HG02763 (cell line): ENCODE measurements at regions not wholly inside any gene's neighbourhood (a gene's known extent, or its start where the extent isn't known, plus 50 kb on each side); places are given as distances from the start of the nearest gene placed in this dataset.
A peak's percentile ranks its signal among the peaks of the same experiment; 100 is the strongest.

Experiments
- ATAC-seq: cut with Tn5 transposase; IDR thresholded peaks from one replicate; pipeline ENCODE4 v1.9.1; 2021; ENCODE audit warnings: mild to moderate bottlenecking, moderate library complexity; ENCODE audit not compliant: unreplicated experiment

DNA sequence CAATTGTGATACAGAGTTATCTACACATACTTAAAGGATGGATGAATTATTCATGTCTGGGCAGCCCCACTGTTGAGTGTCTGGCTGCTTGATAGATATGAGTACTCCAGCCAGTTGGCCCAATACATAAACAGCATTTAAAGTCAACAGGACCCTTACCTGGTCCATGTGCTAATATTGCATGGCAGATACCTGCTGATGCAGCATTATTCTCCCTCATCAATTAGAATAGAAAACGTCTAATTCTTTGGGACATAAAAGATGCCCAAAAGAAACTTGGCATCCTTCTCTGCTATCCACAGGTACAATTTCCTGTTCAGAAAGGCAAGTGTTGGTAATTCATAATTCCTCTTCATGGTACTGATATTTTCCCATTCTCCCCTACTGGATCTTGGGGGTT is 550.8 kb downstream of the TFAP2B start:
- ATAC-seq = no peak

DNA sequence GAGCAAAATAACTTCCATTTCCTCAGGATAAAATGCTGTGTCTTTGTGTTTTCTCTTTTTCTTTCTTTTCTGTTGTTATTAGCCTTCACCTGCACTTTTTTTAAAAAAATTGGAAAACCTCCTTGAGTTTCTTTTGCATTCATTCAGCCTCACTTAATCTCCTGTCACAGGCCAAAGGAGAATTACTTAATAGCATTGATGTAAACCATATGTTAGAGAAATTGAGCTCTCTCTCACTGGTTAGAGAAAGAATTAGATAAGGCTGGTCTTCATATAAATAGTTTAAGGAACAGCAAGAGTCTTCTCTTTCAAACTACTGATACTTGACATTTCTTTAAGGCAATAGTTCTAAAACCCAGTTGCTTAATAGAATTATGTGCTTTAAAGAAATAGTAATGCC is 564.2 kb downstream of the TFAP2B start:
- ATAC-seq = no peak

DNA sequence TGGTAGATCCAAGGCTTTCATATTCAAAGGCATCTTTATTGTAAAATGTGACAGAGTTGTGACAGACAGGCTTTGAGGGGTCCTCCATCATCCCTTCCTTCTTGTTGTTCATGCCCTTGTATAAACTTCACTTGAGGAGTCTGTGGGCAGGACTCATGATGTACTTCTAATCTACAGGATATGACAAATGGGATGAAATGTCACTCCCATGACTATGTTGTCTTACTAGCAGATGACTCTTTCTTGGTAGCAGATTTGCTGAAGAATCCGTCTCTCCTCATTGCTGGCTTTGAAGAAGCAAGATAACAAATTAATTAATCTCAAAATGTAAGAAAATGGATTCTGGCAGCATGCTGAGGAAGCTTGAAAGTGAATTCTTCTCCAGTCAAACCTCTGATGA is 566.1 kb downstream of the TFAP2B start:
- no peak for ATAC-seq

DNA sequence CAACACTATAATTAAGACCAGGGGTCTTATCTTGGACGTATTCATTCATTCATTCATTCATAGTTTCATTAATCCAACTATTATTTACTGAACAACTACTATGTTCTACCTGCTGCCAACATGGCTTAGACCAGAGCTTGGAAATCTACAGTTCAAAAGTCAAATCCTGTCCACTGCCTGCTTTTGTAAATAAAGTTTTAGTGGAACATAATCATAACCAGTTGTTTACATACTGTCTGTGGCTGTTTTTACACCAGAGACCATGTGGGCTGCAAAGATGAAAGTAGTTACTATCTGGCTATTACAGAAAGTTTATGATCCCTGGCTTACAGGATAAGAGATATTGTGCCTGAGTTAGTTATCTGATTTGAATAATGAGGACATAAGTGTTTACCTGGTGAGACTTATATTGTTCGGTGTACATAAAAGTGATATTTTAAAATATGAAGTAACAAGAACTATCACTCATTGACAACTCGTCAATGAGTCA is 567.7 kb downstream of the TFAP2B start:
- no peak for ATAC-seq

DNA sequence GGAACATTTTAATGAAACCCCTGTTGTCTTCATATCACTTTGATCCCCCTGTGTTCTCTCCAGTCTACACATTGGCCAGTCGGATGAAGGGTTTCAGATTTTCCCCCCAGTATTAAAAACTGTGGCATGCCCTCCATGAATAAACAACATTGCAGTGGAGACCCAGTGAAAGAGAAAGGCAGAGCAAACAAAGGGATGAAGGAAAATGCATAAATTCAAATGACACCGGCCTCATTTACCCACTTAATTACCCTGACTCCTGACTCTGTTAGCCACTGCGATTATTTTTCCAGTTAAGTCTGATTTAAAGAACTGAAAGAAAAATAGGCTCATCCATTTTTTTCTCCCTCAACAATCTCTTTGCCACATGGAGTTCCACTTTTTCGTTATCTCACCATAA is 569.2 kb downstream of the TFAP2B start:
- no peak for ATAC-seq

DNA sequence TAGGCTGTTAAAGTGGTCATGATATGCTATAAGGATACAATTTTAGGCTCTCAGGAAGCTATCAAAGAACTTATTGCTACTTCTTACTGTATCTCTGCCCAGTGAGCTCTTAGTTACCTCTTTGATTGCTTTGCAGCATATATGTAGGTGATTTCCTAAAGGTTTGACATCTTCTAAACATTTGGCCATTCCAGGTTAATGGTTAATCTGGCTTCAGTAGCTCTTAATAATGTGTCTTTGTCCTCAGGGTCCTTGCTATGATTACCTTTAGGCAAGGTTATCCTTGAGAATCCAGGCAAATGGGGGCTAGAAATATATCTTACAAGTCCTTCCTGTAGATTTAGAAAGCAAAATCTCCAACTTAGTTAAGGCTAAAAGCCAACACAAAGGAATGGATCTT is 575.4 kb downstream of the TFAP2B start:
- no peak for ATAC-seq

DNA sequence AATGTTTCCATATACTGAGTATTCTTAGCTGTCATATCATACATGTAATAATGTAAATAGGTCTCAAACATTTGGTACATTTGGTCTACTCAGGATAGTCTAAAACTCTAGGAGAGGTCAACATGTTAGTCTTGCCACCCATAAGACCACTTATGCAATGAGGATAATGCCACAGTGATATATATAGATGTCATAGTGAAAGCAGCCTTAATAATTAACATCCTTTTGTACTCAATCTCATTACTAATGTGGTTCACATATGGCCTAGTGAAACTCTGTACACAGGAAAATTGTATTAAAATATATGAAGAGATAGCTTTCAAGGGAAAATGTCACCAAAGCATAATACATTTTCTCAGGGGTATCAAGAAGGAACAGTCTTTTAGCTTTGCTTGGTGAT is 577.9 kb downstream of the TFAP2B start:
- peak; percentile 41 for ATAC-seq

DNA sequence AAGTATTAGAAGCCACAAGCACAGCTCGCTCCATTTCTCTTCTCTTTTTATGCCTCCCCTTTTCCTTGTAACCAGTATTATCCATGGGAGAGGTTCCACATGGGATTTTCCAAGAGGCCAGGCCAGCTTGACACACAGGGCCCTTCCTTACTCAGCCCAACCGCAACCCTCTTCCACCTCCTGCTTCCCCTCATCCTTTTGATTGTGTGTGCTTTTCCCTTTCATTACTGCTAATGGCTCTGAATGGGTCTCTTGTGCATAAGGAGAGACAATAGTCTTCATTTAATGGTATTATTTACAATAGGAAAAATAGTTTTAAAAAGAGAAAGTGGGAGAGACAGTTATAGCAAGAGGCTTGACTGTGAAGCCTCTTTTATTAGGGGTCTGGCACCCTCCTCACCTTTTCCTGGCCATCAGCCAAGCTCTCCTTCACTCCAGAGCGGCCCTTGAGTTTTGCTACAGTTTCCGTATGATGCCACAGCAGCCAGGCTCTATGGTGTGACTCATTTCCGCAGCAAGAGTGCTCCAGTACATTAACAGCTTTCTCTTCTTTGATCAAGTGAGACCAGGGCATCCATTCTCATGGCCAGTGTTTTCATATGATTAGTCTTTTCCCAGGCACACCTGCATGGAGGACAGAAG is 579.5 kb downstream of the TFAP2B start:
- ATAC-seq = peak; percentile 57

DNA sequence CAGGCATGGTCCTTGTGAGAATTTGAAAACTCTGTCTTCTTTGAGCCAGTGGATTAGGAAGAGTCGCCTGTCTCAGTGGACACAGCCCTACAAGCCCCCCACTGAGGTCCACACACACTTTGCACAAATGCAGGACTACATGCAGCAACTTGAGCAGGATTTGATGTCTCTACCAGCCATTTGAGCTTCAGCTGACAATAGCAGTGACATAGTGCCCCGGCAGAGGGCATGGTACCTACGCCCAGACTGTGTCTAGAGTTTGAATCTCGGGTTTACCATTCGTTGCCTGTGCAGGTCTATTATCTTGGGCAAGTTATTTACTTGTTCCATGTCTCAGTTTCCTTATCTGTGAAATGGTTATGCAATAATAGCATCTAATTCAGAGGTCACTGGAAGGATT is 580.1 kb downstream of the TFAP2B start:
- ATAC-seq = peak; percentile 30

DNA sequence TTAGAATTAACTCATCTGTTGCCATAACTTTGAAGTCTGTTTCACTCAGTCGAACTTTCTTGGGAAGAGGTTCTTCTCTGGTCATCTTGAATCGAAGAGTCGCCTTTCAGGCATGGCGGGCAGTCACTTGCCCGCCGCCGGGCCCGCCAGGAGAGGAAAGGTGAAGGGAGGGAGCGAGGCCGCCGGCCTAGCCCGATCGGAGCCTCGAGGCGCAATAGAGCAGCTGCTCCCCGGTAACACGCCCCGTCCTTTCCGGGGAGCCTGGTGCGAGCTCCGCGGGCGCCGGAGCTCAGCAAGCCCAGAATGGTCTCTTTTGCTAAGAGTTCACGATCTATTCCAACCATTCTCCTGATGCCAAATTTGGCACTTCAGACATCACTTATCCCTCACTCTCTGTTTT is 591.8 kb downstream of the TFAP2B start:
- ATAC-seq = no peak

DNA sequence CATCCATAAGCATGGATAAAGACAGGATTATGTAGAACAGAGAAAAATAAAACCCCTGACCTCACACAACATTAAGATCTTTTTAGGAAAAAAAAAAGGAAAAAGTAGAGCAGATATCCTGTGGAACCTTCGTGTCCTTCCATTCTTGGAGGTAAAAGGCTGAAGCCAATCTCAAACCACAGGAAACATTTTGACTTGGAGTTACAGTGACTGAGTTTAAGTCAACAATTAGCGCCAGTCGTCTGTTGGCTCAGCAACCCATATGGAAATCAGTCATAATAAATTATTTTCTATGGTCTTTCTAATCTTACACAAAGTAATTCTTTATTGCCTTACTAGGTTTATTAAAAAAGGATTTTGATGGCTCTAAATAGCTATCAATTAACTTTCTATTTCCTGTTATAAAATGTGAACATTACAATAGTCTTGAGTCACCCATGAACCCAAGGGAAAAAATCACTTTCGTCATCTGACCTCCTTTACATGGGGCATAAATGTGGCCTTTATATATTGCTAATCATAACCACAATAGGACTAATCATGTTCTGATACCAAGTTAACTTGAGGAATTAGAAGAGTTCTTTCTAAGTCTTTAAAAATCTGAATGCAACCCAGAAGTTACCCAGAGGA is 592.9 kb downstream of the TFAP2B start:
- ATAC-seq = no peak

DNA sequence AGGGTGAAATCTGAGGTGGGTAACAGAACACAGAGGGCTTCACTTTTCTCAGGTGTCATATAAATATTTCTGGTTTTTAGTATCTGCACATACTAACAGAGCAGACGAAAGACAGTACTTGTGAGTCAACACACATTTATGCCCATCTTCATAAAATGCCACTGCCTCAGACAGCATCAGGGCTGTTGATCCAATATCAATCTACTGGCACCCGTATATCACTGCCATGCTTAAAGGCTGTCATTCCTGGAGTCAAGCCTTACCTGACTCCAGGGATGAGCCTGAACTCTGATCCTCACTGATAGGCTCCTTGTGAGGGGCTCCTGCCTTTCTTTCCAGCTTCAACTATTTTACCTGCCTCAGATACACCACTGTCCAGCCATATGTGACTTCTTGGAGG is 595.7 kb downstream of the TFAP2B start:
- ATAC-seq = no peak

DNA sequence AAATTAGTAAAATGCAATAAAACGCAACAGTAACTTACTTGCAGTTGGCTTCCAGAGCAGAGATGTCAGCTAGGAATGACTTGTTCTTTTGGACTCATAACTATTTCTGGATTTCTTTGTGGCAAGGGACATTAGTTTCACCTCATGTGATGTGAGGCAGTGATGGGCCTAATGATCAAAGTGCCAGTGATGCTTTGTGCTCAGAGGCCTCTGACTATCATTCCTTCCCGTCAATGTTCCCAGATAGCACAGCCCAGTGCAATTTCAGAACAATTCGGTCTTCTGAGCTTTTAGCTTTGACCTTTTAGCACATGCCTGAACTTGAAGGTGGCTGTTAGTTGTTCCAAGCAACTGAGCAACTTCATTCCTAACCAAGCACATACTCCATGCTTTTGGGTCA is 596.8 kb downstream of the TFAP2B start:
- no peak for ATAC-seq

DNA sequence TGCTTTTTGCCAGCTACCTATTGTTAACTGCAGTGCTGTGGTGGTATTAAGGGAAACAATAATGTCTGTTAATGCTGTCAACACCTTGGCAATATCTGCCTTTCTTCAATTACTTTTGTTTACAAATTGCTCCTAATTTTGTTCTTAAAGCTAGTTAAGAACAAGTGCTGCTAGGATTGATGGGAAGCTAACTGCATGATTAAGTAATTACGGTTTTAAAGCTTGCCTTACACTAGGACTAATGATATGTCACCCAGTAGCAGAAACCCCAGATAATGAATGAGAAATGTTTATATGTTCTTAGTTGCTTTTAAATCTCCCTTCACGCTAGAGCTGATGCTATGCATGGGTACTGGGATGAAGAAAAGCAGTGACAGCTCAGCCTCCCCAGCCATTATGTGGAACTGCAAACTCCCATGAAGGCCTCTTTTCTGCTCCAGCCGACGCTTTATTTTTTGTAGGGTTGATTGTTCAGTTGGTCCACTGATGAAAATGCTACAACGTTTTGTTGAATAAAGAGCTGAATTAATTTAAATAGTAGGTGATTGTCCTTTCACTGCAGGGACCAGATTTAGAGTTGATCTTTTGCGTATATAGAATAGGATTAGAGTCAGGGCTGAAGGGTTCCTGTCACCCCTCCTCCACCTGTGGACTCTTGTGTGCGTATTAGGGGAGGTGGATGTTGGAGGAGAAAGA is 610.5 kb downstream of the TFAP2B start:
- ATAC-seq = no peak

DNA sequence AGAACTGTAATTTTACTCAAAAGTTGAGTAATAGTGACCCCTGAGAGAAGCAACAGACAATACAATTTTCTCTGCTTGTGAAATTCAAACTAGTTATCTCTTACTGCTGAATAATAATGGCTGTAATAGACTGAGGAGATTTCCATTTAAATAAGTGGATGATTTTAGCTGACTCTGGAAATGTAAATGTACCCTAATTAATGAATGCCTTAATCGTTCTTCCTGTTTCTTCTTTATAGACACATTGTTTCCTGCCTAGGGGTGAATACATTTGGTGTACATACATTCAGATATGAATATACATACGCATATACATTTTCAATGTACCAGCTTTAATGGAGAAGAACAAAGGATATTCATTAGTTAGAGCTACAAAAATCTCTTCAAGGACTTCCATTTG is 611.9 kb downstream of the TFAP2B start:
- ATAC-seq = no peak

DNA sequence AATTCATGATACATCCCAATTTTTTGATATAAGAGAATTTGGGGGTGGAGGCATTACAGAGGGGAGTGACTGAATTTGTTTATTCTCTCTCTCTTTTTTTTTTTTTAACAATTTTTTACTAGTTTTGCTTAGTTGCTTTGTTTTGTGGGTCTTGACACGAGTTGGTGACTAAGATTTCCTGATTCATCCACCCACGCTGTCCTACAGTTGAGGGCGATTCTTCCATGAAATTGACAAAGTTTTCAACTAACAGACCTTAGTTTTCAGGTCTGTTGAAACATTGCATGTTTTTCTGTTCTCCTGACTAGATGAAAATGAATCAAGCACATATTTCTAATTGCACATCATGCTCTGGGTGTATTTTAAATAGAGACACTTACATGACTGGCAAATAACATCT is 613.8 kb downstream of the TFAP2B start:
- ATAC-seq = no peak

DNA sequence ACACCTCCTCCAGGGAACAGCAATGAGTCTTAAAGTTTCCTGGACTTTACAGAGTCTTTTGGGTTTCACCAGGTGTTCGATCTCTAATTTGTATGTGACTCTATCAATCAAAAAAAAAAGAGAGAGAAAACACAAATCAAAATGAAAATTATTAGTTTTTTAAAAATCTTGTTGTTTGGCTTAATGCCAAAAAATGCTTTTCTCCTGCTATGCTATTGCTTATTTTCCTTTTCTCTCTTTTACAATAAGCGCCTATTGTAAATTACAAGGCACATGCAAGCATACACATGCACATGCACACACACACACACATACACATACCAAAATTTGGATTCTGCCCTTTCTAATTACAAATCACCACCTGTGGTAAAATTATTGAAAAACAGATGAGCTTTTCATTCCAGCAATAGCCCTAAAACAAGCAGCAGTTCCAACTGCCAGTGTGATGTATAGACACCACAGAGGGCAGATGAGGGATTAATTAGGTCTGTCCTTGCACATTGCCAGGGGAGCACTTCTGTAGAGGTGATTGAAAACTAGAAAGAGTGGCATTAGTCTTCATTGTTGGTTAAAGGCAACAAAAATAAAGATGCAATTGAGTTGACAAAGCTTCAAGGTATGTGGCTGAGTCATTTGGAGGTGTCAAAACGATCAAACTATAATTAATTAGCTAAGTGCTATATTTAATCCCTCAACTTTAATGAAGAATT is 631.7 kb downstream of the TFAP2B start:
- no peak for ATAC-seq

DNA sequence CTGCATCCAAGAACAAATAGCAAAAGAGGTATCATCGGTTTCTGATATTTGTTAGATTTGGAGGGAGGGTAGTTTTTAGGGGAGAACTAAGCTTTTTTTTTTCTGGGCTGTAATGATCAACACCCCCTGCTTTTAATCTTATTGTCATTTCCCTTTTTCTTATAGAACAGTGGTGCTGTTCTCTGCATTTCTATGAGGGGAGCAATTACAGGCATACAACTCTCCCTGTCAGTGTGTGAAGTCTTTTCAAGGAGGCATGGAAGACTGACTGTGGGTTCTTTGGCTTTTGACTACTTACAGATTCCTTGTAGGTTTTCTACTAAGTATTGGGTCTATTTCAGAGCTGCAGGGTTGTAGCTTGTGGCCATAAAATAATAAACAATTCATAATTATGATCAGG is 632.3 kb downstream of the TFAP2B start:
- no peak for ATAC-seq

DNA sequence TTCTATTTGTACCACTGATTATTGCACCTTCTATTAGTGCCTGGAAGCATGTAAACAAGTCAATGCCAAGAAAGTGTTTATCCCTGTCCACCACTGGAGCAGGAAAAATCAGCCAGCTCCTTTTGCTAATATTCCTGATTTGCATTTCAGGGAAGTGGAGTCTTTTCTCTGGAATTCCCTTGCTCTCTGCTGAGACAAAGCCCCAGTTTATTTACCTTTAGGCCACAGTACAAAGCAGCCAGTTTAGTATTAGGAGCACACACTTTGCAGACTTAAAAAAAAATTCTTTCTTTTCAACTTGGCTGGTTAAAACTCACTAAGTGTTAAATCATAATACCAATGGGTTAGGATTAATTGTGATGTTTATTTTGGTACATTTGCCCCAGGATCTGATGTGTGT is 631.1 kb downstream of the PKHD1 start:
- ATAC-seq = no peak

DNA sequence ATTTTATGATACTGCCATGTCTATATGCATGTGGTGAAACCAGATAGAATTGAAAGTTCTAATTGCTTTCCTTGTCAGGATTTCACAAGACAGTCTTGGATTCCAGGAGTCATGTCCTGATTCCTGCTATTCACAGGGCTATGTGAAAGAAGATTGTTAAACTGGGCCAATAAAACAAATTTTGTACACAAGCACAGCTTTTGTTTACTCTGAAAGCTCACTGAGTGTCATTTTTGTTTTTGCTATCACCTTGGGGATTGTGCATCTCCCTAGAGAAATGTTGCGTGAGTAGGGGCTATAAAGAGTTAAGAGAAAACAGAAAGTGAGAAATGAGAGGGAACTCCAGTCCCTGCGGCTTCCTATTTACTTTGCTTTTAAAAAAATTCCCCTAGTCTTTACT is 627.5 kb downstream of the PKHD1 start:
- ATAC-seq = peak; percentile 97

DNA sequence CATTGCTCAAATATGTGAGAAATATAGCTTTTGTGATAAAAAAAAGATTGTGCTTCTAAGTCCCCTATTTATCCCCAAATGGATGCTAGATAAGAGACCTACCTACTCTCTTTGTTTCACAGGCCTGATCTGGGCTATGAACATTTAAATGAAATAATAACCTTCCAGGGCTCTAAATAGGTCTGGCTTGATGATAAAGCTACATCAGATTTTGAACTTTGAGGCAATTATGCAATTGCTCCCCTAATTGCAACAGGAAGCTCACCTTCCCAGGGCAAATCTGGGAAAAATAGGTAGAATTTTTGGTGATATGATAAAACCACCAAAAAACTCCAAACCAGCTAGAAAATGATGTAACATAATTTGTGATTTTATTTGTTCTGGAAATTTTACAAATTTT is 624.5 kb downstream of the PKHD1 start:
- no peak for ATAC-seq

DNA sequence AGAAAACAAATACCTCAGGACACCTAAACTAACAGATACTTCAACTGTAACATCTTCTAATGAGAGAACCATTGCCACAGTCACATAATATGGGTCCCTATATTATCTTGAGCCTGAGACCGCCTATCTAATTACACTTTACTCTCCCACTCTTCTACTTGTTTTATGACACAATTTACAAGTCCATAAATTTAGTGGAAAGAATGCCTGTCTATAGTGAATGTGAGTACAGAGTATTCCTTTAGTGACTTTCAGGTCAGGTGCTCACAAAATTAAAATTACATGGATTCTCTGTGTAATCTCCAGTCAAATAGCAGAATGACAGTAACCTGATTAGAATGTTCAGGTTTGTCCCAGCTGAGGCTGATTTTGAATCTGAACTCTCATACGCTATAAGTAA is 624.1 kb downstream of the PKHD1 start:
- no peak for ATAC-seq
